ENCODE measurements at regions not wholly inside any gene's neighbourhood (a gene's known extent, or its start where the extent isn't known, plus 50 kb on each side); places are given as distances from the start of the nearest gene placed in this dataset.

GRCh38 chr2:39875914-39876267 lies 96.8 kb upstream of the THUMPD2 start (continued):
- TF ChIP-seq ZNF687 (IDR thresholded peaks at IDR 0.05) (no peak), FOXM1 (IDR thresholded peaks at IDR 0.05; ENCODE audit: low read depth, low read length) (no peak)

- intact Hi-C loops (cut with micrococcal nuclease; ENCODE audit: unreplicated experiment): no loop called here
- BruUV-seq (replicated peaks): no TSS peak
- Histone ChIP-seq H4K20me1 (ENCODE audit: control insufficient read depth, insufficient read depth) (no peaks in the 10 kb centered on the region), H3K79me2 (ENCODE audit: control insufficient read depth, insufficient read depth, low read length) (no peaks in the 10 kb centered on the region), H3K27me3 (replicated peaks in 1 of 2; ENCODE audit: control insufficient read depth in 2 of 2, insufficient read depth in 2 of 2, low read length in 1 of 2) (peaks cover 0 to 1% of the 10 kb centered on the region in 2 experiments; a peak in 1 of 4 replicates), H3K27ac (ENCODE audit: control insufficient read depth, insufficient read depth) (no peak overlapping the region), H2AFZ (ENCODE audit: control insufficient read depth, low read depth, low read length) (no peak overlapping the region), H3K9ac (ENCODE audit: control insufficient read depth, insufficient read depth, low read length) (no peak overlapping the region), H3K4me3 (no peak overlapping the region), H3K36me3 (ENCODE audit: control insufficient read depth in 2 of 2, insufficient read depth in 2 of 2, low read length in 1 of 2) (no peaks in the 10 kb centered on the region), H3K4me2 (ENCODE audit: control insufficient read depth, insufficient read depth) (no peak overlapping the region), H3K4me1 (ENCODE audit: control insufficient read depth, insufficient read depth, low read length) (no peaks in the 10 kb centered on the region), H3K9me3 (replicated peaks; ENCODE audit: control insufficient read depth, insufficient read depth, low read length) (no peaks in the 10 kb centered on the region)
- ATAC-seq (no peak), DNase-seq (ENCODE audit: low read depth, low spot score) (no peak), FAIRE-seq (no peak)
- POLR2A ChIA-PET: no interaction called here
- 48% methylated on average over 5 of the region's 5 CpGs for WGBS (ENCODE audit: insufficient coverage, insufficient replicate concordance, low lambda C conversion rate, missing lambda C conversion rate)
- in situ Hi-C loops (cut with MboI): no loop called here
- CTCF ChIA-PET: interaction anchor here (1.5 kb wide), 1 partner anchor 38 kb away, joined by 5 read pairs; no protein-coding TSS in a partner anchor
- RAD21 ChIA-PET (ENCODE audit: unreplicated experiment): no interaction called here
- TF ChIP-seq NR2F1 (conservative IDR thresholded peaks at IDR 0.05) (no peak), CBX3 (IDR thresholded peaks at IDR 0.05; ENCODE audit: borderline replicate concordance, low read depth) (no peak), WRNIP1 (IDR thresholded peaks at IDR 0.05; ENCODE audit: borderline replicate concordance, low read depth, low read length) (no peak), ELK1 (IDR thresholded peaks at IDR 0.05; ENCODE audit: low read depth, low read length) (no peak), ZNF687 (IDR thresholded peaks at IDR 0.05) (no peak), CREM (IDR thresholded peaks at IDR 0.05; ENCODE audit: low read depth) (no peak), IKZF1 (conservative IDR thresholded peaks at IDR 0.05) (no peak), NR2C2 (IDR thresholded peaks at IDR 0.05; ENCODE audit: borderline replicate concordance, control insufficient read depth, insufficient read length, low read depth) (no peak)
- SMC1A ChIA-PET (ENCODE audit: uncharacterized antibody, unreplicated experiment): no interaction called here
Observed at GRCh38 chr2:39875182-39875913, 96.3 kb upstream of the THUMPD2 start.

Measured in GM12878 (cell line).